HG02798 (cell line): ENCODE measurements at regions not wholly inside any gene's neighbourhood (a gene's known extent, or its start where the extent isn't known, plus 50 kb on each side); places are given as distances from the start of the nearest gene placed in this dataset.

Experiments
- ATAC-seq: cut with Tn5 transposase; IDR thresholded peaks from one replicate; pipeline ENCODE4 v1.9.1; 2021; ENCODE audit warnings: mild to moderate bottlenecking; ENCODE audit not compliant: unreplicated experiment, poor library complexity

DNA sequence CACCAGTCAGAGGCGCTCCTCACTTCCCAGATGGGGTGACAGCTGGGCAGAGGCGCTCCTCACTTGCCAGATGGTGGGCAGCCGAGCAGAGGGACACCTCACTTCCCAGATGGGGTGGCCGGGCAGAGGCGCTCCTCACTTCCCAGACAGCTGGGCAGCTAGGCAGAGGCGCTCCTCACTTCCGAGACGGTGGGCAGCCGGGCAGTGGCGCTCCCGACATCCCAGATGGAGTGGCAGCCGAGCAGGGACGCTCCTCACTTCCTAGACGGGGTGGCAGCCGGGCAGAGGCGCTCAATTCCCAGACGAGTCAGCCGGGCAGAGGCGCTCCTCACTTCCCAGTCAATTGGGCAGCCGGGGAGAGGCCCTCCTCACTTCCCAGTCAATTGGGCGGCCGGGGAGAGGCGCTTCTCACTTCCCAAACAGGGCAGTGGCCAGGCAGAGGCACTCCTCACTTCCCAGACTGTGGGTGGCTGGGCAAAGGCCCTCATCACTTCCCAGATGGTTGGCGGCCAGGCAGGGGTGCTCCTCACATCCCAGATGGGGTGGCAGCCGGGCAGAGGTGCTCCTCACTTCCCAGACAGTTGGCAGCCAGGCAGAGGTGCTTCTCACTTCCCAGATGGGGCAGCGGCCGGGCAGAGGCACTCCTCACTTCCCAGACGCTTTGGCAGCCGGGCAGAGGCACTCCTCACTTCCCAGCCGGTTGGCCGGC, 143.8 kb upstream of the ARID2 start:
- ATAC-seq: no peak

DNA sequence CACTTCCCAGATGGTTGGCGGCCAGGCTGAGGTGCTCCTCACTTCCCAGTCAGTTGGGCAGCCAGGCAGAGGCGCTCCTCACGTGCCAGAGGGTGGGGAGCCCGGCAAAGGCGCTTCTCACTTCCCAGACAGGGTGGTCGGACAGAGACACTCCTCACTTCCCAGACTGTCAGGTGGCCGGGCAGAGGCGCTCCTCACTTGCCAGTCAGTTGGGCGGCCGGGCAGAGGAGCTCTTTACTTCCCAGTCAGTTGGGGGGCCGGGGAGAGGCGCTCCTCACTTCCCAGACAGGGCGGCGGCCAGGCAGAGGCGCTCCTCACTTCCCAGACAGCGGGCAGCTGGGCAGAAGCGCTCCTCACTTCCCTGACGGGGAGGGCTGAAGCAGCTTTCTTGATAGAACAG, 143.0 kb upstream of the ARID2 start:
- ATAC-seq: no peak

DNA sequence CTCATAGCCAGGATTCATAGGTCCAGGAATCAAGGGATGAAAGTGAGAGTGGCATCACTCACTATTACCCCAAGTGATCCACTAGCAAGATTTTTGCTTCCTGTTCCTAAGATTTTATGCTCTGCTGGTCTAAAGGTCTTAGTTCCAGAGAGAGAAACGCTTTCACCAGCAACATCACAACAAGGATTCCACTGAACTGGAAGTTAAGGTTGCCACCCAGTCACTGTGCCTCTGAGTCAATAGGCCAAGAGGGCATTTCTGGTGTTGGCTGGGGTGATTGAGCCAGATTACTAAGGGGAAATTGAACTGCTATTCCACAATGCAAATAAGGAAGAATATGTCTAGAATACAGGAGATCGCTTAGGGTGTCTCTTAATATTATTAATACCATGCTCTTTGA, 142.5 kb upstream of the ARID2 start:
- ATAC-seq: no peak

DNA sequence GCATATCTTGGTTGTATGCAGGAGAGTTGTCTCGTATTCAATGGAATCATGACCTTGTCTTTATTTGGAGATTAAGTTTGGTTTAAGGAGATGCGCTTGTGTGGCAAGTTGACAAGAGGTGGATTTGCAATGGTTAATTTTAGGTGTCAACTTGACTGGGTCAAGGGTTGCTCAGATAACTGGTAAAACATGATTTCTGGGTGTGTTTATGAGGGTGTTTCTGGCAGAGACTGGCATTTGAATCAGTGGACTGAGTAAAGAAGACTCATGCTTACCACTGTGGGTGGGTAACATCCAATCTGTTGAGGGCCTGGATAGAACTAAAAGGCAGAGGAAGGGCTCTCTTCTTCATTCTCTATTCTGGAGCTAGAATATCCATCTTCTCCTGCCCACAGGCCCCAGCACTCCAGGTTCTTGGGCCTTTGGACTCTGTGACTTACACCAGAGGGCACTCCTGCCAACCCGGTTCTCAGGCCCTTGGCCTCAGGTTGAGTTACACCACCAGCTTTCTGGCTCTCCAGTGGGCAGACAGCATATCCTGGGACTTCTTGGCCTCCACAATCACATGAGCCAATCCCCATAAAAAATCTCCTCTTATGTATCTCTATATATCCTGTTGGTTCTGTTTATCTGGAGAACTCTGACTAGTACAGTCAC, 141.5 kb upstream of the ARID2 start:
- no peak for ATAC-seq

DNA sequence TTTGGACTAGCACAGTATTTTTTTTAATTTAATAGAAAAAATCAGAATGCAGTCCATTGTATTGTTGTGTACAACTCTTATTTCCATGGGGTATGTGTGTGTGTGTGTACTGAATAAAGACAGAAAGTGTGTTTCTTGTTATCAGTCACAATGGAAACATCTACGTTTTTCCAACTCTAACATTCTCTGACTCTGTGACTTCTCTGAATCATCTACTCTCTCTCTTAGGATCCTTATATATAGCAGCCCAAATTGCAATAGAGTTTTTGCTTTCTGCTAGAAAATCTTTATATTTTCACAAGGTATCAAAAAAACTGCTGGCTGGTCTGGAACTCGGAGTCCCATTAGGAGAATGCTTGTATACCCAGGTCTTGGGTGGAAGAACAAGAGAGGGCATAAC, 138.9 kb upstream of the ARID2 start:
- ATAC-seq: no peak

DNA sequence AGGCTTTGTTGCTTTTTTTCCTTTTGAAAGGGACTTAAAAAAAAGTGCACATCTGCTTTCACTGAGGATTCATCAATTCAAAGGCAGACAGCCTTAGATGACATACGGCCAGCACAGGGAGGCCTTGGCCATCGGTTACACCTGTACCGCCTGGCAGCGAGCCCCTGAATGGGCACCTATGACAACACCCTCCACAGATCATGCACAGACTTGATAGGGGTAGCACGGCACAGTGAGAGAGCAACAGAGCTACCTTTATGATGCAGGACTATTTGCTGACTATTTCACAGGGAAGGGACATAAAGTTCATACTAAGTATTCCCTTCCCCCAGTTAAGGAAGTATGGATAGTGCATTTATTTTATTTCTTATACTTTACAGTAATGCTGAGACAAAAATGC, 137.9 kb upstream of the ARID2 start:
- no peak for ATAC-seq

DNA sequence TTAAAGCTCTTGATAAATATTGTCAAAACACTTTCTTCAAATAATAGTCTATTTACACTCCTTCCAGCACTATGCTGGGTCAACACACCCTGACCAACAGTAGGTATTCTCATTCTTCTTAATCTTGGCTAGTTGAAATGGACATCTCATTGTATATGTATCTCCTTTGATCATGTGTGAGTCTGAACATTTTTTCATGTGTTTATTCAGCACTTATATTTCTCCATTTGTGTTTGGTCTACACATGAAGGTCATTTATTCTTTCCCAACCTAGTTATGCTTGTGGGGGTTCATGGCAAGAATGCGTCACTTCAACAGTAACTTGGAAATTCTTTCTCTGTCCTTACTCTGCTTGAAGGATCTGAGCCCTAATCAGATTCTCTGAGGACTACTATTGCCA, 133.1 kb upstream of the ARID2 start:
- ATAC-seq: no peak

DNA sequence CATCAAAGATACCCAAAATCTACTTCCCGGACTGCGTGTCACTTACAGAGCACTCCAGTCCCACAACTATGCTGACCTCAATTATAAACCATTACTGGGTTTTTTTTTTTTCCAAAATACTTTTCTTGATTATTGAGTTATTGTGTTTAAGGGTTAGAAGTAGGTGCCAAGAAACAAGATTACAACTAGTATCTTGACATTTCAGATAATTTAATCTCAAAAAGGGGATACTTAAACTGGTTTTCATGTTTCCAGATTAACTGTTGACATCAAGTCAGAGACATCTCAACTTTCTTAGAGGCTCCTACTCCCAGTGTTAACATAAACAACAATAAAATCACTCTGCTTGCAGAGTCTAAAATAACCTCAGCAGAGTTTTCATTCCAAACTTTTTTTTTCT, 131.2 kb upstream of the ARID2 start:
- no peak for ATAC-seq

DNA sequence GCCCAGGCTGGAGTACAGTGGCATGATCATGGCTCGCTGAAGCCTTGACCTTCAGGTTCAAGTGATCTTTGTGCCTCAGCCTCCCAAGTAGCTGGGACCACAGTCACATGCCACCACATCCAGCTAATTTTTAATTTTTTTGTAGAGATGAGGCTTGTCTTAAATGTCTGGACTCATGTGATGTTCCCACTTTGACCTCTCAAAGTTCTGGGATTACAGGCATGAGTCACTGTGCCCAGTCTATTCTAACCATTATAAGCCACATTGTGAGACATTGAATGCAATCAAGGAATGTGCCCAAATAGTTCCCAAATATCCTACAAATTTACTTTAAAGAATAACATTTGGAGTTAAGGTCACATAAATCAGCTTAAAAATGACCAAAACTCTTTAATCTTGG, 130.7 kb upstream of the ARID2 start:
- ATAC-seq: no peak

DNA sequence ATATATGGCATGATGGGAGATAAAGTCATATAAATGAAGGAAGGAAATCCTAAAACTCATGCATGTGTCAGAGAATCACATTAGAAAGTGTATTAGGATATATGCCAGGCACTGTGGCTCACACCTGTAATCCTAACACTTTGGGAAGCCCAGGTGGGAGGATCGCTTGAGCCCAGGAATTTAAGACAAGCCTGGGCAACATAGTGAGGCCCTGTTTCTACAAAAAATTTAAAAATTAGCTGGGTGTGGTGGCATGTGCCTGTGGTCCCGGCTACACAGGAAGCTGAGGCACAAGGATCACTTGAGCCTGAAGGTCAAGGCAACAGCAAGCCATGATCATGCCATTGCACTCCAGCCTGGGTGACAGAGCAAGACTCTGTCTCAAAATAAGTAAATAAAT, 130.3 kb upstream of the ARID2 start:
- no peak for ATAC-seq

DNA sequence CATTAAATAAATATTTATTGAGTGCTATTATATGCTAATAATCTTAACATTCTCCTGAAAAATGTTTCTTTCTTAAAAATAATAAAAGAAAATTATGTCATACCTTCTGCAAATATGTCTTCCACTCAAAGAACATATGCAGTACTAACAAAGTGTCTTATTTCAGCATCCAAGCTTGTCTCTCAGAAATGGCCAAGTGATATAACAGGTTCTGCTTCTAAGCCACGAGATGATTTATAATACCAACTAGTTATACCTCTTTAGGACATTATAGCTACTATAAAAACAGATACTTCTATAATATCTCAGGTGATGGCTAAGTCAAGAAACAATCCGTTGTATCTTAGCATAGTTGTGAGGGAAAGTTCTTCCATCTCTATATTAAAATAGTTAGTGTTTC, 128.1 kb upstream of the ARID2 start:
- ATAC-seq: no peak

DNA sequence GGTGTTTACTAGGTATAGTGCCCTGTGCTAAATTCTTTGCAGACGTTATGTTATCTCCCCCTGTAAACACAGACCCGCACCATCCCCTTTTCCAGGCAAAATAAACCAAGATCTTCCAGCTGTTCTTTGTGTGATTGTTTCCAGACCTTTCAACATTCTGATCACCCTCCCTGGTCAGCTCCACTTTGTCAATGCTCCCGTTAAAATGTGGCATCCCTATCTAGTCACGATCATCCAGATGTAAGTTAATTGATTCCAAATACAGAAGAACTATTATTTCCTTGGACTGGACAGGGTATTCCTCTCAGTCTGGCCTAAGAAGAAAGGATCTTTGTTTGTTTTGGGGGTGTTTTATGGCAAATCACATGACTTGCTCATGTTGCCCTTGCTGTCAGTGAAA, 127.6 kb upstream of the ARID2 start:
- ATAC-seq: no peak

DNA sequence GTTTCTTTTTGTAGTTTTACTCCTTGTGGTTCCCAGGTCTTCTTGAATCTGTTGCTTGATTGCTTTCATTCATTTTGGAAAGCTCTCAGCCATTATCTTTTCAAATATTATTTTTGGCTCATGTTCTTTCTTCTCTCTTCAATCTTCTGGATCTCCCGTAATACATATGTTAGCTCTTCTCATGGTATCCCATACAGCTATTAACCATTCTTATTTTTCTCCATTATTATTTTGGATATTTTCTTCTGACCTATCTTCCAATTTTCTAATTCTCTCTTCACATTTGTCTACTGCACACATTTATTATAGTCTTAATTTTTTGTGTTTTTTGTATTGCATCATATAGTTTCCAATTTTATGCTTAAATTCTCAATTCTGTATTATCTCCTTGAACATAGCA, 123.9 kb upstream of the ARID2 start:
- no peak for ATAC-seq

DNA sequence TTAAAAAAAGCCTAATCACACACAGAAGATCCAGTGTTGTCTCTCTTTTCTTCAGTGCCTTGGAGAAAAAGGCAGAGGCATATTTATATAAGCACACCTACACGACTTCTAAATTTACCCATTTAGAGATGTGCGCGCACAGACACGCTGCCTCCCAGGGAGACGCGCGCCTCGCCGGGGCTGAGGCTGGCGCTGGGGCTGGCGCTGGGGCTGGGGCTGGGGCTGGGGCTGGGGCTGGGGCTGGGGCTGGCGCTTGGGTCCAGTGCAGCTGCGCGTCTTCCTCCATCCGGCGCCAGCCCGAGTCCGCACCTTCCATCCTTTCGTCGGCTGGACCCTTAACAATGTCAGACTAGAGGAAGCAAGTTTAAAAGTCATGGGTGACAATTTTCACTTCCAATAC, 118.4 kb upstream of the ARID2 start:
- ATAC-seq: no peak

DNA sequence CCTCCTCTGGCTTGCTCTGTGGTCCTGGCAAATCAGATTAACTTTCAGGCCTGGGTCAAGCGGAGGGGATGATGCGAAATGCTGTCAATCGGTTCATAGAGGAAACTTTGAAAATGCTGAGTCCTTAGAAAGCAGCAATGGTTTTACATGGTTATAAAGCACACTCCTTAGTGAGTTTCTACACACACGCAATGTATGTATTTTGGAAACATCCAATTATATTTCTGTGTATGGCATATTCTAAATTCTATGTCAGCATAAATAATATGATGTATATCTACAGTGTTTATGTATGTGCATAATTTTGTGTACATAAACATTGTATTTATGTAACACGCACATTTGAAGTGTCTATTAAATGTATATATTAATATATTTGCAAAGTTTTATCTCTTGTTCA, 118.0 kb upstream of the ARID2 start:
- no peak for ATAC-seq

DNA sequence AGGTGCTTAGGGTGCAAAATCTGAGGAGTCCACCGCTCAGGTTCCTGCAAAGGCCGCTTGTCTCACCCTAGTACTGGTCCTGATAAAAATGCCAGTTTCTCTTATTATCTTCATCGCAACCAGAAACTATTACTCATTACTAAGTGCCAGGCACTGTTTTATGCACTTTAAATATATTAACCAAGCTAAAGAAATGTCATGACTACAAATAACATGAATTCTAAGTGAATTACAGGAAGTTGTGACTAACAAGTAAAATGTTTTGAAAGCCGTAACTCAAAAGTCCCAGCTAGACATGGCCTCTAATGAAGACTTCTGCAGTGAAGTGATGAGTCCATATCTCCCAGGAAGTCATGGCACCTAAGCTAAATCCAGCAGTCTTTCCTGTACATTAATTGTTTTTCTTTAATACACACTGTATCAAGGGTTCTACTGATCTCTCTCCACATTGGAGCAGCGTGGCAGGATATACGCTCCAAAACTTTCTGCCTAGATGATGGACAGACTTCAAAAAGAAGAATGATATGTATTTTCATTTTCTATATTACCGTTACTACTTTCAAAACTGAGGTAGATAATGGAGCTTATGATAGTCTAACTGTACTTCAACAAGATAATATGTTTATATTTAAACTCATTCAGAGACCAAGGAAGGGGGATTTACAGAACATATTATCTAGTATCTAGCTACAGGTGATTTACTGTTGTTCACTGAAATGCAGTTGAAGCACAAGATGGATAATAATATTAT, 117.3 kb upstream of the ARID2 start:
- ATAC-seq: no peak

DNA sequence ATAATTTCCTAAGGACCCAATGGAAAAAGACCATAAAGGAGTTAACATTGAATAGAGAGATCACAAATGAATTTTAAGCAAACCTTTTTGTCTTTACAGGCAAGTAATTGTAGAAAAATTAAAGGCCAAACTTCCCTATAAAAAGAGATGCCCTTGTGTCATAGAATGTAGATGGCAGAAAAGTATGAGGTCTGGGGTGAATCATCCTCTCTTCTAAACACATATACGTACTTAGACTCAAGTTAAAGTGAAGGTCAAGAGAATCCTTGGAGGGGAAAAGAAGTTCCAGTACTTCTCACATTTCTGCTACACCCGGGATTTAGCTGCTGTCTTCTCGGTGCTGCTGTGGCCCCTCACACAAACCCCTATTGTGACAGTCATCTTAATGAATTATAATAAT, 116.2 kb upstream of the ARID2 start:
- ATAC-seq: no peak

DNA sequence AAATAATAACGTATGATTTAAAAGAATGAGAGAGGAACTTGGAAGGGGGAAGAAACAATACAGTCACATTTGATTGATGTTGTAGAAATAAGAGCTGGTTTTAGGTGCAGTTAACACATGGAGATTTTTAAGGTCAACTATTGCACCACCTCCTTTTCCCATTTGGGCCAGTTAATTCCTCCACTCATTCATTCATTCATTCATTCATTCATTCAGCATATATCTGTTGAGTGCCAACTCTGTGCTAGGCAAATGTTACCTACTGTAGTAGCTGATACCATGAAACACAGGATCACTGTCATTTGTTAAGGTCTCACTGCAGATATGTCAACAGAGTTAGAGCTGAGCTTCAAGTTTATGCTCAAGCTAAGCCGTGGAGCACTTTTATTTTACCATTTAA, 115.7 kb upstream of the ARID2 start:
- no peak for ATAC-seq

DNA sequence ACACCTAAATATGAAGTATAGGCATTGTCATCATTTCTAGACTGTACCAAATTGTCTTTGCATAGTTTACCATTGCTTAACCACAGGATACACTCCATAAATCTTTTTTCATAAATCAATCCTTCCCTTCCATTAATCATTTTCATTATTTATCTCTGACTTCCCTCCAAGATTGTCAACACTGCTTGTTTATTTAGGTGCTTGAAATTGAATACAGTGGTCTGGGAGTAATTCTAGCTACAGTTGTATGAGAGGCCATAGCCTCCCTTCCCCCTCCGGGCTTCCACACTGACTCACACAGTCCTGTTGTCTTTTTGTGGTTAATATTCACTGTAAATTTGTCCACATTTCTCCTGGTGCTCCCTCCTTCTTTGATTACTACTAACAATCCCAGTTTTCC, 114.2 kb upstream of the ARID2 start:
- ATAC-seq: no peak

DNA sequence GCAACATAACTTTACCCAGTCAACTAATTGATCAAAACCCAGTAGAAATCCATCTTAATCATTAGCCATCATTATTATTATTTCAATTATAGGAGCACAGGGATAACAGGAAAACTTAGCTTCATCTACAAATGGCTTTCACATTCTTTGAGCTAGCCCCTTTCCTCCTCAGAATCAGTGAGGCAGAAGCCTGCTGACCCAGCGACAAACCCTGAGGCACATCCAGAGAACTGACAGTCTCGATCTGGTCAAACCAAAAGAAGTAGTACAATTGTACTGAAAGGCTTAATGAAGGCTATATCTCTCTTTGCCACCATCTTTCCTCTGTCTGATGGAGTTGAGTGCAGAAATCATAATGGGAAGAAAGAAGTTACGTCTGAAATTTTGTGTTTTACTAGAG, 109.8 kb upstream of the ARID2 start:
- no peak for ATAC-seq

DNA sequence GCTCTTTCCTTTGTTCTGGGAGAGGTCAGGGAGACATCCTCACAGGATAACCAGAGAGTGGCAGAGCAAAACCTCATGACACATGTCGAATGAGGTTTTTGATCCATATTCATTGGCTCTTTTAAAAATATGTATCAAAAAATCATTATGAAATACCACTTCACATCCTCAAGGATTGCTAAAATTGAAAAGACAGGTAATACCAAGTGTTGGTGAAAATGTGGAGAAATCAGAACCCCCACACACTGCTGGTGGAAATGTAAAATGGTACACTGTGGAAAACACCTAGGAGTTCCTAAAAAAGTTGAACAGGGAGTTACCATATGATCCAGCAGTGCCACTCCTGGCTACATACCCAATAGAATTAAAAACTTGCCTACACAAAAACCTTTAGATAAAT, 107.8 kb upstream of the ARID2 start:
- ATAC-seq: no peak
